H7 (cell line): ENCODE measurements at regions not wholly inside any gene's neighbourhood (a gene's known extent, or its start where the extent isn't known, plus 50 kb on each side); places are given as distances from the start of the nearest gene placed in this dataset.

Source experiments
- DNase-seq: peaks from one replicate; pipeline ENCODE4 v3.0.0; 2012
- H3K27me3 ChIP-seq: 2 replicates; pipeline ENCODE4 v1.6.0; 2011; ENCODE audit warnings: mild to moderate bottlenecking, low read length; ENCODE audit not compliant: control insufficient read depth, insufficient read depth
- H3K36me3 ChIP-seq: replicated peaks from 2 replicates; pipeline ENCODE4 v1.5.1; 2011; ENCODE audit warnings: low read length; ENCODE audit not compliant: control insufficient read depth, insufficient read depth
- H3K4me3 ChIP-seq: 2 replicates; pipeline ENCODE4 v1.5.1; 2011; ENCODE audit warnings: low read depth, mild to moderate bottlenecking, control low read depth, low read length, moderate library complexity; ENCODE audit not compliant: insufficient read depth

DNA sequence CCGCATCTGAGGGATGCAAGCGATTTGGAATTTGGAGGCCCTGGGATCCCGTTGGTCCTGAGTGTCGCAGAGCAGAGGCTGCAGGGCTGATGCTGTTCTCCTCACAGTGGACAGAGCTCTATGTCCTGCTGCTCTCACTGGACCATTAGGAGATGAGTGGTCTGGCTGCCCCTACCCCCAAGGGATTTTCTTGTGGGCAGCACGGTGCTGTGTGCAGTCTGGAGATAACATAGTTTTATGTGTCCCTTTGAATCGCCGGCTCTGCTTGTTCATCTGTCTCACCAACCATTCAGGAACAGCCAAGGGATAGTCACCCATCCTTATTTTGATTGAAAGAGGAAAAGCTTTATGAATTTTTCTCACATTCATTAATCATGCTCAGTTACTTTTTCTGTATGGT is 49.9 kb downstream of the CHRM3 start:
- no peak for DNase-seq
- no peak overlapping the region for H3K4me3 ChIP-seq
- no peaks in the 10 kb centered on the region for H3K27me3 ChIP-seq
- no peaks in the 10 kb centered on the region for H3K36me3 ChIP-seq

DNA sequence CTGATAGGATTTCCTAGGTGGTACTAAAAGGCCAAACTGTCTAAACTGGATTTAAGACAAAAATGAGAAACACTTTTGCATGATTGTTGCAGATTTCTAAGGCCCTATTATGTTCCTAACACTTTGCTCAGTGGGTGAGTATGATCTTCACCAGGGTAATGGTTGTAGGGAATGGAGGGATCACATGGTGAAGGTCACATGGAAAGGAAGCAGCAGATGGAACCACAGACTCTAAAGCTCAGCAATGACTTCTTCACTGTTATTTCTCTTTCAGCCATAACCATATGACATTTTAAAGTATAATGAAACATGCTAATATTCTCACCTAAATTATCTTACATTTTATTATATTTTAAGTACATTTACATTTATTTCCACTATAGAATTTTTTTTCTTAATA is 51.5 kb downstream of the CHRM3 start:
- Histone ChIP-seq H3K36me3 (no peaks in the 10 kb centered on the region), H3K27me3 (no peaks in the 10 kb centered on the region), H3K4me3 (no peak overlapping the region)
- DNase-seq = no peak

DNA sequence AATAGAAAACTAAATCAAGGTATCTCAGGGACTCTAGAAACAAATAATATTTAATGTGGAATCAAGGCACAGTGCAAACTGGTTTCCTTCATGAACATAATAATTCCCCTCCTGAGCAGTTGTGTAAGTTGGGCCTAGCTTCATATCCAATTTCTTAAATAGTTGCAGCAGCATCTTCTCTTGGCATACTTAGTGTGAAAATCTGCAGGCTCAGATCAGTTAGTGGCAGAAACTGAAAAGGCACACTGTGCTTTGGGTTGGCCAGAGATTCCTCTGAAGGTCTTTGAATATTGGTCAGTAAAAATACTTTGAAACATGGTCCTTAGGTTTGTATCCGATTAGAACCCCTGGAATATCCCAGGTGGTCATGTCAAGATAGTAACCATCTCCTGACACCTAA is 52.5 kb downstream of the CHRM3 start:
- Histone ChIP-seq H3K4me3 (no peak overlapping the region), H3K27me3 (no peaks in the 10 kb centered on the region), H3K36me3 (no peaks in the 10 kb centered on the region)
- no peak for DNase-seq

DNA sequence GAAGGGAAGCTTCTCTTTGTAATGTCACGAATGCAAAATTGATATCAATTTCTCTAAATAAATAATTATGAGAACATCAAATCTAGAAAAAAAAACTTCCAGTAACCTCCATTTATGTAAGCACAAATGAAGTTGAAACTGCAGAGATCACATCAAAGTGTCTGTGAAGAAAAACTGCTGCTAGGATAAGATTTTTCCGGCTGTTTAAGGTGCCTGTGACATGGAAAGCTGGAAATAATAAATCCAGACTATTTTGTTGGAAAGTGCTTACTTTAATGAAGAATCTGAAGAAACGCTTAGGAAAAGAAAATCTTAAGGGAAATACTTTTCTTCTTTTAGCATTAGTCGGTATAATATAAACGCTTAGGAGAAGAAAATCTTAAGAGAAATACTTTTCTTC is 57.0 kb downstream of the CHRM3 start:
- Histone ChIP-seq H3K27me3 (no peaks in the 10 kb centered on the region), H3K36me3 (no peaks in the 10 kb centered on the region), H3K4me3 (no peak overlapping the region)
- DNase-seq = no peak

DNA sequence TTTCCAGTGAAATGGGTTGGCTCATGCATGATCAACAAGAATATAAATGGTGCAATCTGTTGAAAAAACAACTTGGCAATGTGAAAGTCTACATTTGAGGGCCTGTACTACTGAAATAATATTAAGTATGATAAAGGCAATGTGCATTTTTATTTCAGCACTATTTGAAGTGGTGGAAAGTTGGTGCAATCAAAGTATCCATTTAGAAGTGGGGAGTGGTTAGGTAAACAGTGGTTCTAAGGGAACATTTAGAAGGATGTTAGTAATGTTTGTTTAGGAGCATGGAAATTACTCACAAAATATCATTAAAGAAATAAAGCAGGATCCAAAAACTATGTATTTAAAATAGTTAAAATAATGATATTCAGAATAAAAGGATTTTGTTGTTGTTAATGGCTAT is 60.2 kb downstream of the CHRM3 start:
- DNase-seq = no peak
- no peaks in the 10 kb centered on the region for H3K27me3 ChIP-seq
- H3K36me3 ChIP-seq = no peaks in the 10 kb centered on the region
- H3K4me3 ChIP-seq = no peak overlapping the region

DNA sequence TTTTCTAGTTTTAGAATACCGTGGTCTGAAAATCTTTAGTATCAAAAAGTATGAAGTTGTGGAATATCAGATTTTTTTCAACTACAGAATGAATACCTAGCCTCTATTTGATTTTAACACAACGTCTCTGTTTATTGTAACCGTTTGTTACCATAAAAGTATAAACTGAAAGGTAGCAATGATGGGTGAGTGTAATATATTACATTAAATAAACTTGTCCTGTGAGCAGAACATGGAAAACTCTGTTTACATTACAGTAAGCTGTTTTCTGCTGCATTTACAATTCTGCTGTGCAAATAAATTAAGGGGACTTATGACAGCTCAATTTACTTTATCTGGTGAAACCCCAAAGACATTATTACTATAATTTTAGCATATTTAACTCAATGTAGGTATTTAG is 62.5 kb downstream of the CHRM3 start:
- no peaks in the 10 kb centered on the region for H3K36me3 ChIP-seq
- no peak overlapping the region for H3K4me3 ChIP-seq
- no peaks in the 10 kb centered on the region for H3K27me3 ChIP-seq
- no peak for DNase-seq

DNA sequence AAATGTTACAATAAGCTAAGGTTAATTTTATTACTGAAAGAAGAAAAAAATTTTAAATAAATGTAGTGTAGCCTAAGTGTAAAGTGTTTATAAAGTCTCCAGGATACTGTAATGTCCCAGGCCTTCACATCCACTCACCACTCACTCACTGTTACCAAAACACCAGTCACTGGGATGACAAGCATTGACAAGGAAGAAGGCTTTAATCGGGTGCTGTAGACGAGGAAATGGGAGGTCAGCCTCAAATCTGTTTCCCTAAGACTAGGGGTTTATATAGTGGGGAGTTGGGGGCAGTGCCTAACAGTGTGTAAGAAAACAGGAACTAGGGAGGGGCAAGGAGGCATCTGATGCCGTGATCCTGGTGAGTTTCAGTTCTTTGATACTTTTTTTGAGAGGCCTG is 69.4 kb downstream of the CHRM3 start:
- no peak for DNase-seq
- Histone ChIP-seq H3K4me3 (no peak overlapping the region), H3K36me3 (no peaks in the 10 kb centered on the region), H3K27me3 (no peaks in the 10 kb centered on the region)

DNA sequence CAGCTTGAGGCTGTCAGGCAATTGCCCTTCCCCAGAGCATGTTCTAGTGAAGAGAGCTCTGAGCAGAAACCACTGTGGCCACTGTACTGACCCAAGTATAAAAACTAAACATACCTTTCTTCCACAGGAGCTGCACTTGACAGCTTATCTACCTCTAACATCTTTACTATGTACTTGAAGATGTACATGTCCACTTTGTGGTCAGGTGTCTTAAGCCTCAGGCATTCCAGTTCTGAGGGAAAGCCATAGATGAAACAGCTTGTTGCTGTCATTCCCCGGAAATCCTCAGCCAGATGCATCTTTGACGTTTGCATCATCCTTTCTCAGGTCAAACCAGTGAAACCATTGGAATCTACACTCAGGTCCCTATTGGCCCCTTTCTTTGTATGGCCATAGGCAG is 70.4 kb downstream of the CHRM3 start:
- no peak for DNase-seq
- H3K36me3 ChIP-seq = no peaks in the 10 kb centered on the region
- H3K4me3 ChIP-seq = no peak overlapping the region
- H3K27me3 ChIP-seq = no peaks in the 10 kb centered on the region

DNA sequence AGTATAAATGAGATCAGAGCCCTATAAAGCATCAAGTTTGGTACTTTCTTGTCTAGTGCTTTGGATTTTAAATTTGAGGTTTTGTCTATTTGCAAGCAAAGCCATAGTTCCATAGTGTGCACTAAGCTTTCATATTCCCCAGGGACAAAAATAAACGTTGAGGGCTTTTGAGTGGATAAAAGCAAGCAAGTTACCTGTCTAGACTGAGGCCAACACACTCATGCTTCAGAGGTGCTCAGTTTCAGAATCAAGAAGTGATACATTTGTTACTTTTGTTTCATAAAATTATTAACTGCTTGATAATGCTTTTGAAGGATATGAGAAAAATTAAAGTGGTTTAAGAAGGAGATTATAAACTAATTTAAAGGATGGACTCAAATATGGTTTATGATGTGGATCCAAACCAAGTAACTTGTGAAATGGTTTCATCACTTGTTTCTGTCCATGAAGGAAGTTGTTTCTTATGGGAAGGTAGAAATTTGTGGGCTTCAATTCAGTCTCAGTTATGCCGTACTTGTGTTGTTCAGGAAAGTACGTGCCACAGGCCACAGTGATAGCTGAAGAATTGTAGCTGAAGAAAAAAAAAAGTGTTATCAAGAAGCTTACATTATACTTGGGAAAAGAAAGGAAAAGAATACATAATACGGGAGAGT is 71.2 kb downstream of the CHRM3 start:
- no peaks in the 10 kb centered on the region for H3K36me3 ChIP-seq
- DNase-seq = no peak
- no peaks in the 10 kb centered on the region for H3K27me3 ChIP-seq

DNA sequence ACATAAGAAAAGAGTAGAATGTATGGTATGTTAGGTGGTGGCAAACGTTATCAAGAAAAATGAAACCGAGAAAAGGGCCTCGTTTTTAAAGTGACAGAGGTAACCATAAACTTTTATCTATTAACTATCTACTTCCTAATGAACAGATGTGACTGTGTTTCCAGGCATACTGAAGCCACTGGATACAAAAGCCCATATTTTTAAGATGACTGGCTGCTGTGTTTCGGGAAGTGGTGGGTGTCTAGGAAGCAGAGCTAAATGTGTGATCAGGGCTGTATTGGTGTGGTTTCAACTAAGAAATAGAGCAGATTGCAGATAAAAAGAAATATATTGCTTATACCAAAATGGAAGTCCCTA is 71.8 kb downstream of the CHRM3 start:
- no peak for DNase-seq
- H3K36me3 ChIP-seq = no peaks in the 10 kb centered on the region
- H3K27me3 ChIP-seq = no peaks in the 10 kb centered on the region
- no peak overlapping the region for H3K4me3 ChIP-seq

More for the DNA sequence above, 71.2 kb downstream of the CHRM3 start:
- H3K4me3 ChIP-seq = no peak overlapping the region

DNA sequence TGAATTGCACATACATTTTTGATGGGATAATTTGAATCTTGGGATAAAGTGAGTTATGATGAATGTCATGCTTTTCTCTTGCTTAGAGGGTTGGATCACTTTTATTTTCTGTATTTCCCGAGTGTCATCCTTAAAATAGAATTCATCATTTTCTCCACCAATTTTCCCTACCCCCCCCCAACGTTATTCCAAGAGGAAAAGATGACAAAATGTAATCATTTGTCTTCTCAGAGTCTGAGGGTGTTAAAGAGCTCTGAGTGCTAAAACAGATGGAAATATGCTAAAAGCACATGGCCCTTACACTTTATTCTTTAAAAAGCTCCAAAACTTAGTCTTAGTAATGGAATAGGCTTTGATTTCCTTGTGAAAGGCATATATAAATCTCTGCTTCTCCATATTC is 81.4 kb downstream of the CHRM3 start:
- Histone ChIP-seq H3K27me3 (no peaks in the 10 kb centered on the region), H3K4me3 (no peak overlapping the region), H3K36me3 (no peaks in the 10 kb centered on the region)
- no peak for DNase-seq

DNA sequence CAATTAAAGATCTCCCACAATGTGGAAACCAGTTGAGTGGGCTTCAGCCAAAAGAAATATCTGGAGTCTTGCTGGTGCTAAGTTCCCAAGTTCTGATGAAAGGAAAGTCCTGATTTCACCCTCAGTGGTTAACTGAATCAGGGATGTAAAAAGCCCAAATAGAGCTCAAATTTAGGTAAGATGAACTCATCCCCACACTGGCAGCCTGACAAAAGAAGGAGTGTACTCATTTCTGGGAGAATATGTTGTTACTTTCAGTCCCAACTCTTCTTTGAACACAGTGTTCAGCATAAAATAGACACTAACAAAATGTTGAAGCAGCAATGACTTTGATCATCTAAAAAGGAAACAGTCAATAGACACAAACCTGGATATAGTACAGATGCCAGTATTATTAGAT is 91.7 kb downstream of the CHRM3 start:
- Histone ChIP-seq H3K36me3 (no peaks in the 10 kb centered on the region), H3K4me3 (no peak overlapping the region), H3K27me3 (no peaks in the 10 kb centered on the region)
- no peak for DNase-seq

DNA sequence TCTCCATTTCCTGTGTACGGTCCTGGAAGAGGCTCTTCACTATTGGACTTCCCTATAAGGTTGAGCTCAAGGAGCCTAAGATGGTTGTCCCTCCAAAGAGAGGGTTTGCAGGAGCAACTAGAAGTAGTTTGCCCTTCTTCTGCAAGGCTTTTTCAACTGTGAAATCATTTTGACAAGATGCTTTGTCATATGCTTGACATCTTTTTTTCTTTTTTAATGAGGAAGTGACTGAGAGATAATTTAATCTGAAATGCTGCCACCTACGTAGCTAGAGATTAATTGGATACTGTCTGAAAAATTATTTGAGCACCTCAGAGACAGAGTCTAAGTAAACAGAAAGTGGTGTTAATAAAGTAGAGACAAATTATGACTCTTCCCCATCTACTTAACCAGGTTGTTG is 97.0 kb downstream of the CHRM3 start:
- no peak for DNase-seq
- Histone ChIP-seq H3K36me3 (no peaks in the 10 kb centered on the region), H3K27me3 (no peaks in the 10 kb centered on the region), H3K4me3 (no peak overlapping the region)

DNA sequence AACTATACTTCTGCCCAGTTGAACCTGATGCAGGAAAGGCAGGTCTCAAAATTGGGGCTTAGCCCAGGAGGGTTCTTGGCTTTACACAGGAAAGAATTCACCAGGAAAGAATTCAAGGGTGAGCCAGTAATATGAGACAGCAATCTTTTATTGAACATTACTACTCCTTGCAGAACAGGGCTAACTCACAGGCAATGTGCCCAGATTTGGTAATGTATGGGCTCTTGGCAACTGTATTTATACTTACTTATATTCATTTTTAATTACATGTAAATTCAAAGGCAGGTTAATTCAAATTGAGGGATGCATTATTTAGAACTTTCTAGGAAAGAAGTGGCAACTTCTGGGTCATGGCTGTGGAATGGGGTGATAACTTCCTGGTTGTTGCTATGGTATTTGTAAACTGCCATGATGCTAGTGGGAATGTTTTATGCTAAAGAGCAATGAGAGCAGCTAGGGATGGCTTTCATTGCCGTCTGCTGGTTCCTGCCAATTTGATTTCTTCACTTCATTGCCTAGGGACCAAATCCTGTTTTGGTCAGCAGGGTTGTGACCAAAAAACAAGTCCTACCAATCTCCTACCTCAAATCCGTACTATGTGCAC is 107.5 kb downstream of the CHRM3 start:
- Histone ChIP-seq H3K36me3 (no peaks in the 10 kb centered on the region), H3K27me3 (no peaks in the 10 kb centered on the region), H3K4me3 (no peak overlapping the region)
- no peak for DNase-seq

DNA sequence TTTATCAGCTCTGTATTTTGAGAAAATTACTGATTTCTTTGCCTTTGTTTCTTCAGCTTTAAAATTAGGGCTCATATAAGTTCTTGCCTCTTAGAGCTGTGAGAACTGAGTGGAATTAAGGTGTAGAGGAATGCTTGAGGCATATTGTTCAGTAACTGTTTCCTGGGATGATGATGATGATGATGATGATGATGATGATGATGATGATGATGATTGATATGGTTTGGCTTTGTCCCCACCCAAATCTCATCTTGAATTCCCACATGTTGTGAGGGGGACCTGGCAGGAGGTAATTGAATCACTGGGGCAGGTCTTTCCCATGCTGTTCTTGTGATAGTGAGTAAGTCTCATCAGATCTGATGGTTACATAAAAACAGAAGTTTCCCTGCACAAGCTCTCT is 118.7 kb downstream of the CHRM3 start:
- no peak overlapping the region for H3K4me3 ChIP-seq
- no peak for DNase-seq
- H3K36me3 ChIP-seq = no peaks in the 10 kb centered on the region
- no peaks in the 10 kb centered on the region for H3K27me3 ChIP-seq

DNA sequence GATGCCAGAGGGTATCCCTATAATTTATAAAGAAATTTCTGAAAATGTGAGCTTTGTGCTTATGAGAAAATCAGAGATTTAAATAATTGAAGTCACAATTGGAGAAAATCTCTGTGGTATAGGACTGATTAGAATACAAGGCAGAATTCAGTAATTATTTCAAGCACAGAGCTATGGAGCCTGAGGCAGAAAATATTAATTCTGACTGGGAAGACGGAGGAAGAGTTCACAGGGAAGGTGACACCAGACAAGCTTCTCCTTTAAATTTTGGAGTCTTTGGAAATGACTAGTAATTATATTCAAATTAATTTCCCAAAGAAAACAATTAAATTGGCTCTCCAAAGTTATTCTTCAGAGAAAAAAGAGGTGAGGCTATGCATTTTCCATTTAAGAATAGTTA is 121.5 kb downstream of the CHRM3 start:
- H3K36me3 ChIP-seq = no peaks in the 10 kb centered on the region
- no peak overlapping the region for H3K4me3 ChIP-seq

More for the DNA sequence above, 121.5 kb downstream of the CHRM3 start:
- H3K27me3 ChIP-seq = no peaks in the 10 kb centered on the region
- no peak for DNase-seq
